ENCODE measurements at regions not wholly inside any gene's neighbourhood (a gene's known extent, or its start where the extent isn't known, plus 50 kb on each side); places are given as distances from the start of the nearest gene placed in this dataset.

- TF ChIP-seq, protein P1, sequence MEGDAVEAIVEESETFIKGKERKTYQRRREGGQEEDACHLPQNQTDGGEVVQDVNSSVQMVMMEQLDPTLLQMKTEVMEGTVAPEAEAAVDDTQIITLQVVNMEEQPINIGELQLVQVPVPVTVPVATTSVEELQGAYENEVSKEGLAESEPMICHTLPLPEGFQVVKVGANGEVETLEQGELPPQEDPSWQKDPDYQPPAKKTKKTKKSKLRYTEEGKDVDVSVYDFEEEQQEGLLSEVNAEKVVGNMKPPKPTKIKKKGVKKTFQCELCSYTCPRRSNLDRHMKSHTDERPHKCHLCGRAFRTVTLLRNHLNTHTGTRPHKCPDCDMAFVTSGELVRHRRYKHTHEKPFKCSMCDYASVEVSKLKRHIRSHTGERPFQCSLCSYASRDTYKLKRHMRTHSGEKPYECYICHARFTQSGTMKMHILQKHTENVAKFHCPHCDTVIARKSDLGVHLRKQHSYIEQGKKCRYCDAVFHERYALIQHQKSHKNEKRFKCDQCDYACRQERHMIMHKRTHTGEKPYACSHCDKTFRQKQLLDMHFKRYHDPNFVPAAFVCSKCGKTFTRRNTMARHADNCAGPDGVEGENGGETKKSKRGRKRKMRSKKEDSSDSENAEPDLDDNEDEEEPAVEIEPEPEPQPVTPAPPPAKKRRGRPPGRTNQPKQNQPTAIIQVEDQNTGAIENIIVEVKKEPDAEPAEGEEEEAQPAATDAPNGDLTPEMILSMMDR (IDR thresholded peaks at IDR 0.05): no peak
- TF ChIP-seq POLR2AphosphoS5 (IDR thresholded peaks at IDR 0.05): no peak
- no peak for TF ChIP-seq EP300 (IDR thresholded peaks at IDR 0.05)
Measured at GRCh38 chr2:13616616-13617015, 899.9 kb downstream of the TRIB2 start.
